NAMALWA (cell line): ENCODE measurements at regions not wholly inside any gene's neighbourhood (a gene's known extent, or its start where the extent isn't known, plus 50 kb on each side); places are given as distances from the start of the nearest gene placed in this dataset.
"Not testable (repeated sequence)": the region's sequence is repeated elsewhere in the genome, so short reads cannot be mapped to it uniquely, and the experiment has no call there.

Experiments used
- DNase-seq: peaks from one replicate; pipeline ENCODE4 v3.0.0-alpha.2; 2015; ENCODE audit warnings: low spot score

DNA sequence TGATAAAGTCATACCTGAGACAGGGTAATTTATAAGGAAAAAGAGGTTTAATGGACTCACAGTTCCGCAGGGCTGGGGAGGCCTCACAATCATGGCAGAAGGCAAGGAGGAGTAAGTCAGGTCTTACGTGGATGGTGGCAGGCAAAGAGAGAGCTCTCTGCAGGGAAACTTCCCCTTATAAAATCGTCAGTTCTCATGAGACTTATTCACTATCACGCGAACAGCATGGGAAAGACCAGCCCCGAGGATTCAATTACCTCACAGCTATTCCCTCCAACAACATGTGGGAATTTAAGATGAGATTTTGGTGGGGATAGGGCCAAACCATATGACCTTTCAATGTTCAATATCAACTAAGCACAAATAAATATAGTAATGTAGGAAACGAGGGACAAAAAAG is 559.4 kb upstream of the KCND2 start:
- DNase-seq = no peak

DNA sequence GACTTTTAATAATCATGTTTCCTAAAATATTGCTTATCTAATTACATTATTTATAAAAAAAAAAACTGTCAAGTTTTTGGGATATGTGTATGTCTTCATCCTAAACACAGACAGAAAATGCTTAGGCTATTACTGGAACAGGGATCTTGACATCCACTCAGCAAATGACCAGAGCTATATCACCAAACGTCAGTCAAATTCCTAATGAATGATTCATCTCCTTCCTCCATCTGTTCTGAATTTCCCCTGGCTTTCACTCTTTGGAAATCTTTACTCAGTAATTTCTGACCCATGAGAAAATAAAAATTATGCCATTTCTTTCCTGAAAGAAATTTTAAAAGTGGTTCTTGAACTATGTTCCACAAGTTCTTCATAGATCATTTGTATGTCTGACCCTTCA is 552.4 kb upstream of the KCND2 start:
- no peak for DNase-seq

DNA sequence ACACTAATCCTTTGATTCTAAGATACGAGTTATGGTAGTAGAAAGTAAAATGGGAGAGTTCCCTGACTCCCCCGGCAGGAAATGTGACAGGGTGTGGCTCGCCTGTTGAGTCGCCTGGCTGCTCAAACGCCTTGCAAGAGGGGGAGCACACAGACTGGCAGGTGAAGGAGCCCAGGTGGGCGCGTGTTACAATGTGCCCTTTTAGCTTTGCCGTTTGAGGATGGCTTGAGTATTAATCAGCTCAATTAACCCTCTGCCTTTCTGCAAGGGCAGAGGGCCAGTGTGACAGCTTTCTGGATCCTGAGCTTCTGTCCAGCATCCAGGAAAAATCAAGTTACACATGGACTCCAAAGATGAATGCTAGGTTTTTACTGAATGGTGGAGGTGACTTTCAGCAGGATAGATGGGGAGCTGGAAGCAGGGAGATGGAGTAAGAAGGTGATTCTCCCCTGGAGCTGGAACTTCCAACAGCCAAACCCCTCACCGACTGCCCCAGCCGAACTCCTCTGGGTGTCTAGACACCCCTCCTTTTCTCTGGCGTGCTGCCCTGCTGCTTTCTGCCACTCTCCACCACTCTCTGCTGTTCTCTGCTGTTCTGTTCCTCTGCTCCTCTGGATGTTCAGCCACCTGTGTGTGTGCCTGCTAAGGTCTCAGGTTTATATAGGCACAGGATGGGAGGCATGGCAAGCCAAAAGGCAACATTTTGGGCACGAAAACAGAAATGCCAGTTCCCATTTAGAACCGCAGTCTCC is 548.8 kb upstream of the KCND2 start:
- DNase-seq = no peak

DNA sequence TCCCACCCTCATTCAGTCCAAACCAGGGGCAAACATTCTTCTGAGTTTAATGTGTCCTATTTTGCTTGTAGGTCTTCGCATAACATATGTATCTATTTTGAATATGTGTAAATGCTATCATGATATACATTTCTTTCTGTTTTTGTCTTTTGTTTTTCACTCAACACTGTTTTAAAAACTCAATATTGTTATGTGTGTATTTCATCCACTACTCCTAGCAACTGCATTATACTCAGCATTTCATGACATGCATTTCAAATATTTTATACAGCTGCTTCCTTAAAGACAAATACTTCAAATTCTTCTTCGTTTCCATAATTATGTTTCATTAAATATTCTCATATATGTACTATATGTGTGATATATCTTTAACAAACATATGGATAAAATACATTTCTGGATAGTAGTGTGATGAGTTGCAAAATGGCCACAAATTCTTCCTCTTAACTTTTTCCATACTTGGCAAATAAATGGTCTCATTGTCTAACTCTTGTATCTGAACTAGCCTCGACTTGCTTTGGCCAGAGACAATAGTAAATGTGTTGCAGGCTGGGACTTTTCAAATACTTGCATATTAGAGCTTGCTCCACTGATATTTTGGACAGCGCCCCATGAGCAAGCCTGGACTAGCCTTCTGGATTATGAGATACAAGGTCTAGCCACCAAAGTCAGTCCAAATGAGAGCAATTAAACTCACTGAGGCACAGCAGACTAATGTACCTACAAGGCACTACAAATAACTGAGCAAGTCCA is 539.7 kb upstream of the KCND2 start:
- no peak for DNase-seq

DNA sequence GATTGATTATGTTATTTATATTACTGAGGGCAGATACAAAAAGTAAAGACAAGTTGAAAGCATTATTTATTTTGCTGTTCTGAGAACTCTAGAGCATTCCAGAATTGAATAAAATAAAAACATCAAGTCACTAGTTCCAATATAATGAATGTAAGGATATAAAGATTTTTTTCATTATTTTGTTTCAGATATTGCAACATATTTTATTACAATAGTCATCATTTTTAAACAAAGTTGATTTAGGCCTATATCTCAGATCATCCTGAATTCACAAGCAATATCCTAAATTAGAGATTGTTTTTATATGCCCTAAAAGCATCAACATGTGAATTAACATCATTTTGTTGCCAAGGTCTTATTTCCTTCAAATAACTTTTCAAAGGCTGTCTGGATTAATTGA is 535.6 kb upstream of the KCND2 start:
- DNase-seq = no peak

DNA sequence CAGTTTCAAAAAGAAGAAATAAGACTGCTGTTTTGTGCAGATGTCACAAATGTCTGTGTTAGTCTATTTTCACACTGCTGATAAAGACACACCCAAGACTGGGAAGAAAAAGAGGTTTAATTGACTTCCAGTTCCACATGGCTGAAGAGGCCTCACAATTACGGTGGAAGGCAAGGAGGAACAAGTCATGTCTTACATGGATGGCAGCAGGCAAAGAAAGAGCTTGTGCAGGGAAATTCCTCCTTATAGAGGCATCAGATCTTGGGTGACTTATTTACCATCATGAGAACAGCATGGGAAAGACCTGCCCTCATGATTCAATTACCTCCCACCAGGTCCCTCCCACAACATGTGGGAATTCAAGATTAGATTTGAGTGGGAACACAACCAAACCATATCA is 527.7 kb upstream of the KCND2 start:
- DNase-seq = not testable (repeated sequence)

DNA sequence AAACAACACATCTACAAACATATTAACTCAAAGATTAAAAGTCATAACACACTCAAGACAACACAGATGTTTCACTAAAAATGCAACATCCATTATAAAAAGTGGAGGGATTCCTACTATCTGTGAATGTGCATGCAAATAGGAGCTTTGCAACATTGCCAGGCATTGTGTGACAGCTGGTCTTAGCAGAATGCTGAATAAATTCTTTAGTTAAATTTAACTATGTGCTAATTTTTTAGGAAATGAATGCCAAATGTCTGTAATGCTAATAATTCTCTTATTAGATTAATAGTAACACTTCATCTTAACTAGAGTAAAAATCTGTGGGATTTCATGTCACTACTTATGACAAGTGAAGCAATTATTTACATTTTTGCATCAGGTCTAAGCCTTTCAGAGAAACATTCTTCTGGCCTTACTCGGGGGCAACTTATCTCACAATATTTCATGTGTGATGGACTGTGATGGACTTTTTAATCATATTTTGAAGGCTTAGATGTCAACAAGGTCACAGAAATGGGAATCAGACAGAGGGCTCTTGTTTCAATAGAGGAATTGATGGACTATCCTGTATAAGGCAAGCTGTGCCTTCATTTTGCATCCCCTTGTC is 524.6 kb upstream of the KCND2 start:
- DNase-seq = no peak

DNA sequence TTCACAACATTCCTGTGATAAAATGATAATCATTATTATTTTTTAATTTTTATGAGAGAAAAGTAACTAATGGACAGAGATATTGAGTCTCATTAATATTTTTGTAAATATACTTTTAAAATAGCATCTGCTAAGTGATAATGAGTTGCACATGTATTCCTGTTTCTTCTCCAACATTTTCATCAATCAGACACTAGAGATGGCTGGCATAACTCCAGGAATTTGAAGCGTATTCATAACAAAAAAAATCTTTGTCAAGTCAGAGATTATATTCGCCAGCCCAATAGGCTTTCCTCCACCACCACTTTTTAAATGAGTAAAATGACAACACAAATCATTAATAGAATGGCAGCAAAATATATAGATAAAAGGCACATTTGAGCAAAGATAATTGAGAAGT is 524.0 kb upstream of the KCND2 start:
- no peak for DNase-seq

DNA sequence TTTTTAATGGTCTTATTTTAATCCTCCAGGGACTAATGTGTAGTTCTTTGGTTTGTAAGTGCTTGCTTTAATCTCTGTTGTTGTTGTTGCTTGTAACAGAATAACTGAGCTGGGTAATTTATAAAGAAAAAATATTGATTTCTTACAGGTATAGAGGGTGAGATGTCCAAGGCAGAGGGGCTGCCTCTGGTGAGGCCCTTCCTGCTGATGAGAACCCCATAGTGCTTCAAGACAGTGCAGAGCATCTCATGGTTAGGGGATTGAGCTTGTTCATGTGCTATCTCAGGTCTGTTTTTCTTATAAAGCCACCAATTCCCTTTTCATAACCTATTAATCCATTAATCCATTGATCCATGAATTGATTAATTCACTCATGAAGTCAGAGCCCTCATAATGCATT is 516.3 kb upstream of the KCND2 start:
- DNase-seq = no peak

DNA sequence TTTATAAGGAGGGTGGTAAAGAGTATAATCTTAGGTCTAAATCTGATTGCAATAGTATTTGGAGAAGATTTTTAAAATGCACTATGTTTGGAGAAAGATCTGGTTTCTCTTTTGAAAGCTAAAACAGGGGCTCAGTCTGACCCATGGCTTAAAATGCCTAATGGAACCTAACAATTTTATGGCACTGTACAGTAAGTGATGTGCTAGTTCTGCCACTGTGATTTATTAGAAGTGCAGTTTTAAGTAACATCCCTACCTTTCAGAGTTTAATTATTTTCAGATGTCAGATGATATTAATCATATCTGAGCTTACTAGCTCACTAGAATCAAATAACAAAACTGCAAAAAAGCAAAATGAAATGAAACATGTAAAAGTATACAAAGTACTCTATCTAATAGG is 514.7 kb upstream of the KCND2 start:
- DNase-seq = no peak

DNA sequence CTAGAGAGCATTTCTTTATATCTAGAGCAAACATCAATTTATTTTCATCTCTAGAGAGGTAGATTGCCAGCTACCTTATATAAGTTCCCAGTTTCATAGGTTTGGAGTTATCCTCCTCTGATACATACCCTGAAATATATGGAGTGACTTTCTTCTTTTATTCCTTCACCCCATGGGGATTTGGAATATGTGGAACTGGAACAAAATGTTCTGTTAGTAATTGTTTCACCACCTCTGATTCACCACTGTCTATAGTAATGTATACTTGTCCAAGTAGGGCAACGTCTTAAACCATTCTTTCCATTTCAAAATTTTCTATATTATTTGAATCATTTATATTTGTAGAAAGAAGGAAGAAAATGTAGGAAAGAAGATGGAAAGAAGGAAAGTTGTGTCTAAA is 511.2 kb upstream of the KCND2 start:
- DNase-seq = no peak

DNA sequence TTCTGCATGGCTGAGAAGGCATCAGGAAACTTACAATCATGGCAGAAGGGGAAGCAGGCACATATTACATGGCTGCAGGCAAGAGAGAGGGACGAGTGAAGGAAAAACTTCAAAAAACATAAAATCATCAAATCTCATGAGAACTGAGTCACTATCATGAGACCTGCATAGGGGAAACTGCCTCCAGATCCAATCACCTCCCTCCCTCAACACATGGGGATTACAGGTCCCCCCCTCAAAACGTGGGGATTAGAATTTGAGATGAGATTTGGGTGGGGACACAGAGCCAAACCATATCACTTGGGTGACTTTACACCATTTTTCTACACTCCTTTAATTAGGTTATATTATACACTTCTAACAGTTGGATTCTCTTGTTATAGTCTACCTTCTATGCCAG is 490.7 kb upstream of the KCND2 start:
- DNase-seq = no peak

DNA sequence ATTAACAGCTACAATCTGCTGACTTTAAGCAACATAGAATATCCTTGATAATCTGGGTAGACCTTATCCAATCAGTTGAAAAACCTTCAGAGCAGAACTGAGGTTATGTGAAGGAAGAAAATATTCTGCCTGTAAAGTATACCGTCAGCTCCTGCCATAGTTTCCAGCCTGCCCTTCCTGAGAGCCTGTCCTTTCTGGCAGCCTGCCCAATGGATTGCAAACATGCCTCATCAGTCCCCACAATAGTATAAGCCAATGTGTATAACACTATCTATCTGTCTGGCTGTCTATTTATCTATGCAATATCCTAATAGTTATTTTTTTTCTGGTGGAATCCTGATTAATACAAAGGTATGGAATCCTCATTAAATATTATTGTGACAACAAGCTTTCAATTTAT is 489.2 kb upstream of the KCND2 start:
- DNase-seq = no peak

DNA sequence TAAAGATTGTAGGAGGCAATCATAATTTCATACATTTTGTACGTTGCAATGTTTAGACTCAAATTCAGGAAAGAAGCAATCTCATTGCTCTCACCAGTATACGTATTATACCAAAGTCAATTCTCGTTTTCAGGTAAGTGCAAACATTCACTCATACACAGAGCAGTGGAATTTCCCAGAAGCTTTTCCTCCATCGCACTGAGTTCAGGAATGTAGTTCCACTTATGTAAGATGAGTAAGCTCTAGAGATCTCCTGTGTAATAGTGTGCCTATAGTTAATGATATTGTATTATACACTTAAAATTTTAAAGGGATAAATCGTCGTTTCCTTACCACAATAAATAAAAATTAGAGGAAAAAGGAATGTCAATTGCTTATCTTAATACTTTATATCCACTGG is 470.8 kb upstream of the KCND2 start:
- no peak for DNase-seq

DNA sequence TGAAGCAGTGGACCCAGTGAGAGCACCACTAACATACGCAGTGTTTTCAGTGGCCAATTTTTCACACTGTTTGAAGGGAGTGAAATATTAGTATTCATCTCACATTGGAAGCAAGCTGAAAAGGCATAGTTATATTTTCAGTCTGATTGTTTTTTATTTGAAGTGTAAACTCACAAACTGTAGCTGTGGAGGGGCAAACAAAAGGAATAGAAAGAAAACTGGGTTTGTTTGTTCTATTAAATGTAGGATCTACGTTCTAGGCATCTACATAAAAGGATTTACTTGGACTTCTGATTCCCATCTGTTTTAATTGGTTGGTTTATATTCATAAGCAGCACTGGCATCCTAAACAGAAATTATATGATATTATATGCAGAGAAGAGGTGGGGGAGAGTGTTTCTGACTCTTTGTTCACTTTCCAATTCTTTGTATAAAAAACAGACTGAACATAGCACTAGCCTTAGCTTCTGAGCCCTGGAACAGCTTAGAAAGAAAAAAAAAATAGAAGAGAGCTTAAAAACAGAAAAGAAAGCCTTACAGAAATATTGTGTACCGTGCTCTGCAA is 447.8 kb upstream of the KCND2 start:
- DNase-seq = no peak

DNA sequence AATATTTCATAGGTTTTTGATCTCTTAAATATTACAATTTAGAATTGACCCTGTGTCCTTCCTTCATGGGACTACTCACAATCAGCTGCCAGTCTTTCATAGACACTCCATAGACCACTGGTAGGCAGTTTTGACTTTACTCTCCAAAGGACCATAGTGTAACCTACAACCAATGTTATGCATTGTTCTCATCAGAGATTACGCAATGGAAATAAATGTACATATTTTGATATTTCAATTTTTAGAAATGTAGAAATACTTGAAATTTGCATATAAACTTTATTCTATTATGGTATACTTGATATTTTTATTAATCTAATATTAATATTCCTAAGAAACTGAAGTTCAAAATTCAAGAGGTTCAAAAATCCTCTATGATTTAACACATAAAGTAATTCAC is 446.4 kb upstream of the KCND2 start:
- no peak for DNase-seq

DNA sequence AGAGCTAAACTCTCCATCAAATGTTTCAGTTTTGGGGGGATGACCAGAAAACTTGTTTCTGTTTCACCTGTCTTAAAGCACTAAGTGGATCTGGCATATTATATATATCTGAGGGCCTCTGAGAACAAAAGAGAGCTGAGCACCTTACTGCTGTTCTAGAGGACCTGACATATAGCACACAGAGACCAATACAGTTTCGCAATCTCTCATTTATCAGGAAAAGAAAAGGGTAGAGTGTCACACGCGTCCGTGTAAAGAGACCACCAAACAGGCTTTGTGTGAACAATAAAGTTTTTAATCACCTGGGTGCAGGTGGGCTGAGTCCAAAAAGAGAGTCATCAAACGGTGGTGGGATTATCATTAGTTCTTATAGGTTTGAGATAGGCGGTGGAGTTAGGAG is 434.5 kb upstream of the KCND2 start:
- DNase-seq = no peak

DNA sequence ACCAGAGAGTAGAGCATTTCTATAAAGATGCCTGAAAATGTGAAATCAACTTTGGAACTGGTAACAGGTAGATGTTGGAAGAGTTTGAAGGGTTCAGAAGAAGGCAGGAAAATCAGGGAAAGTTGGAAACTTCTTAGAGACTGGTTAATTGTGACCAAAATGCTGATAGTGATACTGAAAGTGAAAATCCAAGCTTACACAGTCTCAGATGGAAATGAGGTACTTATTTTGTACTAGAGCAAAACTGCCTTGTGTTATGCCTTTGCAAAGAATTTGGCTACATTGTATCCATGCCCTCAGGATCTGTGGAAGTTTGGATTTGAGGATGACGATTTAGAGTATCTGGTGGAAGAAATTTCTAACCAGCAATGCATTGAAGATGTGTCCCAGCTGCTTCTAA is 430.6 kb upstream of the KCND2 start:
- no peak for DNase-seq

DNA sequence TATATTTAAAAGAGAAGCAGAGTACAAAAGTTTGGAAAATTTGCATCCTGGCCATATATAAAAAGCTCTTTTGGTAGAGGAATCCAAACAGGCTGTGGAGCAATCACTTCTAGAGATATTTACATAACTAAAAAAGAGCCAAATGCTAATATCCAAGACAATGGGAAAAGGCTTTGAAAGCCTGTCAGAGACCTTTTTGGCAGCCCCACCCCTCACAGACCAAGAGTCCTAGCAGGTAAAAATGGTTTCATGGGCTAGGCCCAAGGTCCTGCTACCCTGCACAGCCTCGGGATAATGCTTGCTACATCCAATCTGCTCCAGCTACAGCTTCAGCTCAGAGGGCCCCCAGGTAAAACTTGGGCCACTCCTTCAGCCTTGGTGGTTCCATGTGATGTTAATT is 430.2 kb upstream of the KCND2 start:
- DNase-seq = no peak

DNA sequence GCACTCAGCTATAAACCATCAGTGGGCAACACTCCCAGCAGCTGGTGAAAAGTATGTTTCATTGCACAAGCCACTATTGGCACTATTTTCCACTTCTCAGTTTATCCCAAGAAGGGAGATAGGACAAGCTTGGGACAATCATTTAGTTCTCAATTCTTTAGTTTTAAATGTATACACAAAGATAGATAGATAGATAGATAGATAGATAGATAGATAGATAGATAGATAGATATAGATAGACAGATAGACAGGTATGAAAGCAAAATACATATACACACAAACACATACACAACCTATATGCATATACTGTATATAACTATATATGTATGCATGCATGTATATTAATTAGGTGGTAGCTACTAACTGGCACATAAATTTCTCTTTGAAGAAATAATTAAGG is 411.6 kb upstream of the KCND2 start:
- no peak for DNase-seq

DNA sequence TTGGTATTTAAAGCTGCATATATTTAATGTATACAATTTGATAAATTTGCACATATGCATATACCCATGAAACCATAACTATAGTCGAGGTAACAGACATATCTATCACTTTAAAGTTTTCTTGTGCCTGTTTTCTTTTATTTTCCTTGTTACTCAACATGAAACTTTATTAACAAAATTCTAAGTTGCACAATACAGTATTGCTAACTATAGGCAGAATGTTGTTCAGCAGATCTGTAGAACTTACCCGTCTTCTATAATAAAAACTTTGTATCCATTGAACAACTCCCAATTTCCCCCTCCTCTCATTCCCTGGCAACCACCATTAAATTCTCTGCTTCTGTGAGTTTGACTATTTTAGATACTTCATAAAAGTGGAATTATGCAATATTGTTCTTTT is 404.6 kb upstream of the KCND2 start:
- DNase-seq = no peak

DNA sequence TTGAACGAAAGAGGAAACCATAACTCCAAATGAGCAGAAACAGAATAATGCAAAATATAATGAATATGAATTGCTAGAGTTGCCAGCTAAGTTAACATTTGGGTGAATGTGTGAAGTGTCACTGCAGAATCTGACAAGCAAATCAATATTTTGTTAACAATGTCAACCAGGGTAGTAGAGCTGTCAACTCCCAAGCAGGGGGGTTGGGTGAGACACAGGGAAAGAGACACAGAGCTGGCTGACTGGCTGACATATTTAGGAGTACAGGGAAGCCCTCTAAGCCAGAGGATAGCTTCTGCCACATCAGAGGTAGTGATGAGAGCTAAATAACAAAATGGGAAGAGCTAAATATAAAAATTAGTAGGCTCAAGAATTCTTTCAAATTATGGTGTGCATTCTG is 393.1 kb upstream of the KCND2 start:
- no peak for DNase-seq

DNA sequence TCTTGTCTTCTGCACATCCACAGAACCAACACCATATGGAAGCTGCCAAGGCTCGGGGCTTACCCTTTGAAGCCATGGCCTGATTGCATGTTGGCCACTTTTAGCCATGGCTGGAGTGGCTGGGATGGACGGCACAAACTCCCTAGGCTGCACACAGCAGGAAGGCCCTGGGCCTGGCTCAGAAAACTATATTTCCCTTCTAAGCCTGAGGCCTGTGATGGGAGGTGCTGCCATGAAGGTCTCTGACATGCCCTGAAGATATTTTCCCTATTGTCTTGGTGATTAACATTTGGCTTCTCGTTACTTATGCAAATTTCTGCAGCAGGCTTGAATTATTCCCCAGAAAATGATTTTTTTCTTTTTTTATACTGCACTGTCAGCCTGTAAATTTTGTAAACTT is 387.0 kb upstream of the KCND2 start:
- no peak for DNase-seq
